PC-3 (cell line): ENCODE measurements at regions not wholly inside any gene's neighbourhood (a gene's known extent, or its start where the extent isn't known, plus 50 kb on each side); places are given as distances from the start of the nearest gene placed in this dataset.
A peak's percentile ranks its signal among the peaks of the same experiment; 100 is the strongest.

ENCODE experiments used
- ATAC-seq: fragments of 200-7000 bp; cut with Tn5 transposase; 2 replicates; pipeline ENCODE4 v1.9.1; 2020; ENCODE audit warnings: mild to moderate bottlenecking, moderate library complexity
- BruUV-seq: library from RNA; stranded (reverse); fragments of 400-500 nt; replicated peaks from 2 replicates; lab custom pipeline; 2021; lab: Mats Ljungman, UMichigan
- CTCF ChIA-PET: fragments of 300-600 bp; sonication (Branson Sonifier 250); formaldehyde crosslinking; loops from one replicate; lab custom pipeline; 2022; ENCODE audit warnings: antibody characterized with exemption; lab: Charles Lee
- POLR2A ChIA-PET: fragments of 300-600 bp; sonication (Branson Sonifier 250); formaldehyde crosslinking; loops from one replicate; lab custom pipeline; 2022; ENCODE audit warnings: antibody characterized with exemption; ENCODE audit not compliant: unreplicated experiment; lab: Charles Lee
- DNase-seq: peaks from one replicate; pipeline ENCODE4 v3.0.0-alpha.2; 2015
- H2AFZ ChIP-seq: fragments of 300-600 bp; sonication (generic); 2 replicates; pipeline ENCODE4 v1.6.0; 2016; ENCODE audit warnings: antibody characterized with exemption, low read length
- H3F3A ChIP-seq: fragments of 300-600 bp; sonication (generic); one replicate; pipeline ENCODE4 v1.6.0; 2017; ENCODE audit warnings: antibody characterized with exemption, low read length, control low read depth, mild to moderate bottlenecking; ENCODE audit not compliant: unreplicated experiment
- H3K27ac ChIP-seq: fragments of 300-600 bp; sonication (generic); 2 replicates; pipeline ENCODE4 v1.5.1; 2016; ENCODE audit warnings: mild to moderate bottlenecking, low read length
- H3K27me3 ChIP-seq: fragments of 300-600 bp; sonication (generic); 2 replicates; pipeline ENCODE4 v1.6.1; 2016; ENCODE audit warnings: low read length, mixed read lengths
- H3K36me3 ChIP-seq: fragments of 300-600 bp; sonication (generic); 2 replicates; pipeline ENCODE4 v1.6.1; 2016; ENCODE audit warnings: low read depth, mixed run types, low read length, mixed read lengths
- H3K4me1 ChIP-seq: fragments of 300-600 bp; sonication (generic); 2 replicates; pipeline ENCODE4 v1.5.1; 2016; ENCODE audit warnings: low read length; ENCODE audit not compliant: insufficient read depth
- H3K4me2 ChIP-seq: fragments of 300-600 bp; sonication (generic); 2 replicates; pipeline ENCODE4 v1.6.0; 2016; ENCODE audit warnings: low read length
- H3K4me3 ChIP-seq: fragments of 300-600 bp; sonication (generic); 2 replicates; pipeline ENCODE4 v1.5.1; 2016; ENCODE audit warnings: mild to moderate bottlenecking, low read length, mixed read lengths
- H3K79me2 ChIP-seq: fragments of 300-600 bp; sonication (generic); 2 replicates; pipeline ENCODE4 v1.6.1; 2017; ENCODE audit warnings: low read length, mixed read lengths
- H3K9ac ChIP-seq: fragments of 300-600 bp; sonication (generic); 2 replicates; pipeline ENCODE4 v1.6.0; 2016; ENCODE audit warnings: mild to moderate bottlenecking, low read length
- H3K9me2 ChIP-seq: fragments of 300-600 bp; sonication (generic); replicated peaks from 2 replicates; pipeline ENCODE4 v1.6.1; 2016; ENCODE audit warnings: mixed run types, low read length, mixed read lengths
- H3K9me3 ChIP-seq: fragments of 300-600 bp; sonication (generic); 2 replicates; pipeline ENCODE4 v1.6.1; 2016; ENCODE audit warnings: low read length, mixed read lengths
- H4K20me1 ChIP-seq: fragments of 300-600 bp; sonication (generic); 2 replicates; pipeline ENCODE4 v1.6.1; 2016; ENCODE audit warnings: low read length, mixed read lengths
- CTCF ChIP-seq: fragments of 300-600 bp; sonication (generic); conservative IDR thresholded peaks from 2 replicates; pipeline ENCODE4 v1.5.1; 2017; ENCODE audit warnings: antibody characterized with exemption, low read depth, mild to moderate bottlenecking, low read length
- EZH2 ChIP-seq: fragments of 300-600 bp; sonication (generic); IDR thresholded peaks from one replicate; pipeline ENCODE4 v1.6.1; 2017; ENCODE audit warnings: antibody characterized with exemption, mild to moderate bottlenecking, low read length; ENCODE audit not compliant: unreplicated experiment
- EZH2phosphoT487 ChIP-seq: fragments of 300-600 bp; sonication (generic); IDR thresholded peaks from 2 replicates; pipeline ENCODE4 v1.6.1; 2018; ENCODE audit warnings: mild to moderate bottlenecking, antibody characterized with exemption, low read length, borderline replicate concordance
- intact Hi-C: fragments of 100-400 bp; cut with micrococcal nuclease; formaldehyde crosslinking; loops from 2 replicates; pipeline ENCODE4 v1.9.0; 2023

GRCh38 chr17:15893658-15894024 lies 51.3 kb upstream of the ADORA2B start:
- no peaks in the 10 kb centered on the region for H3K27me3 ChIP-seq
- TF ChIP-seq EZH2phosphoT487 (no peak), EZH2 (no peak), CTCF (no peak)
- H3K9ac ChIP-seq = peak overlapping the region; percentile 70
- peak overlapping the region; percentile 96 for H3K27ac ChIP-seq
- no TSS peak for BruUV-seq
- DNase-seq = peak; percentile 90
- H2AFZ ChIP-seq = no peak overlapping the region
- CTCF ChIA-PET = interaction anchor here (0.7 kb wide), 1 partner anchor 89 kb away, joined by 5 read pairs; no protein-coding TSS in a partner anchor
- no peaks in the 10 kb centered on the region for H3K9me2 ChIP-seq
- POLR2A ChIA-PET = no interaction called here
- H3K79me2 ChIP-seq = no peaks in the 10 kb centered on the region
- peak overlapping the region; percentile 81 for H3K4me2 ChIP-seq
- no peaks in the 10 kb centered on the region for H3K9me3 ChIP-seq
- peaks cover 7% of the 10 kb centered on the region for H3F3A ChIP-seq
- intact Hi-C loops = no loop called here
- peak; percentile 29; the same call in 1 of the 2 replicates for ATAC-seq
- H3K4me1 ChIP-seq = peaks cover 46% of the 10 kb centered on the region
- no peaks in the 10 kb centered on the region for H3K36me3 ChIP-seq
- no peaks in the 10 kb centered on the region for H4K20me1 ChIP-seq
- peak overlapping the region; percentile 54; the same call in 1 of the 2 replicates for H3K4me3 ChIP-seq

GRCh38 chr17:15894258-15894657 lies 50.7 kb upstream of the ADORA2B start:
- BruUV-seq = no TSS peak
- peaks cover 46% of the 10 kb centered on the region for H3K4me1 ChIP-seq
- ATAC-seq (no peak), DNase-seq (no peak)
- H3K9me3 ChIP-seq = no peaks in the 10 kb centered on the region
- ChIA-PET POLR2A (no interaction called here), CTCF (no interaction called here)
- H2AFZ ChIP-seq = no peak overlapping the region
- H4K20me1 ChIP-seq = no peaks in the 10 kb centered on the region
- TF ChIP-seq EZH2 (no peak), EZH2phosphoT487 (no peak), CTCF (no peak)
- no peaks in the 10 kb centered on the region for H3K36me3 ChIP-seq
- H3K27ac ChIP-seq = peak overlapping the region; percentile 96
- peaks cover 7% of the 10 kb centered on the region for H3F3A ChIP-seq
- H3K9me2 ChIP-seq = no peaks in the 10 kb centered on the region
- intact Hi-C loops = no loop called here
- no peaks in the 10 kb centered on the region for H3K79me2 ChIP-seq
- peak overlapping the region; percentile 81 for H3K4me2 ChIP-seq
- H3K27me3 ChIP-seq = no peaks in the 10 kb centered on the region
- H3K4me3 ChIP-seq = no peak overlapping the region; the same call in 1 of the 2 replicates
- peak overlapping the region; percentile 70 for H3K9ac ChIP-seq

- H4K20me1 ChIP-seq = no peaks in the 10 kb centered on the region
- ChIA-PET CTCF (no interaction called here), POLR2A (no interaction called here)
- TF ChIP-seq CTCF (no peak), EZH2phosphoT487 (no peak), EZH2 (no peak)
- no peaks in the 10 kb centered on the region for H3K27me3 ChIP-seq
- H3K9ac ChIP-seq = peak overlapping the region; percentile 70; the same call in 1 of the 2 replicates
- peak overlapping the region; percentile 96 for H3K27ac ChIP-seq
- no peaks in the 10 kb centered on the region for H3K9me3 ChIP-seq
- peaks cover 7% of the 10 kb centered on the region for H3F3A ChIP-seq
- H3K36me3 ChIP-seq = no peaks in the 10 kb centered on the region
- no peak for ATAC-seq
- H3K4me2 ChIP-seq = peak overlapping the region; percentile 81; the same call in 1 of the 2 replicates
- H3K4me3 ChIP-seq = no peak overlapping the region
- no peak overlapping the region for H2AFZ ChIP-seq
- no peaks in the 10 kb centered on the region for H3K9me2 ChIP-seq
- intact Hi-C loops = no loop called here
- no peaks in the 10 kb centered on the region for H3K79me2 ChIP-seq
- DNase-seq = no peak
- BruUV-seq = no TSS peak
- H3K4me1 ChIP-seq = peaks cover 46% of the 10 kb centered on the region
These were observed 49.8 kb upstream of the ADORA2B start for GRCh38 chr17:15894913-15895658.
